GM21515 (cell line): ENCODE measurements at regions not wholly inside any gene's neighbourhood (a gene's known extent, or its start where the extent isn't known, plus 50 kb on each side); places are given as distances from the start of the nearest gene placed in this dataset.
A peak's percentile ranks its signal among the peaks of the same experiment; 100 is the strongest.
"Not testable (repeated sequence)": the region's sequence is repeated elsewhere in the genome, so short reads cannot be mapped to it uniquely, and the experiment has no call there.

Experiments
- ATAC-seq: cut with Tn5 transposase; IDR thresholded peaks from one replicate; pipeline ENCODE4 v1.9.1; 2021; ENCODE audit not compliant: unreplicated experiment

DNA sequence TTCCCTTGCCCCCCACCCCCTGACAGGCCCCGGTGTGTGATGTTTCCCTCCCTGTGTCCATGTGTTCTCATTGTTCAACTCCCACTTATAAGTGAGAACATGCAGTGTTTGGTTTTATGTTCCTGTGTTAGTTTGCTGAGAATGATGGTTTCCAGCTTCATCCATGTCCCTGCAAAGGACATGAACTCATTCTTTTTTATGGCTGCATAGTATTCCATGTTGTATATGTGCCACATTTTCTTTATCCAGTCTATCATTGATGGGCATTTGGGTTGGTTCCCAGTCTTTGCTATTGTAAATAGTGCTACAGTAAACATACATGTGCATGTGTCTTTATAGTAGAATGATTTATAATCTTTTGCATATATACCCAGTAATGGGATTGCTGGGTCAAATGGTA is 287.4 kb downstream of the UTRN start:
- ATAC-seq = not testable (repeated sequence)

DNA sequence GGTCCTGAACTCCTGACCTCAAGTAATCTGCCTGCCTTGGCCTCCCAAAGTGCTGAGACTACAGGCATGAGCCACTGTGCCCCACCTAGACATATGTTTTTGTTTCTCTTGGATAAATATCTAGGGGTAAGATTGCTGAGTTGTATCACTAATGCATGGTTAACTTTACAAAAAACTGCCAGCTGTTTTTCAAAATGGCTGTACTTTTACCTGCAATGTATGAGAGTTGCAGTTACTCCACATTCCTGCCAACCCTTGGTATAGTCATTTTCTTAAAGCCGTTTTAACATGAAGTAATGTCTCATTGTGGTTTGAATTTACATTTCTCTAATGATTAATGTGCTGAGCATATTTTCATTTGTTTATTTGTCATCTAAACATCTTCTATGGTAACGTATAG is 289.7 kb downstream of the UTRN start:
- ATAC-seq = no peak

DNA sequence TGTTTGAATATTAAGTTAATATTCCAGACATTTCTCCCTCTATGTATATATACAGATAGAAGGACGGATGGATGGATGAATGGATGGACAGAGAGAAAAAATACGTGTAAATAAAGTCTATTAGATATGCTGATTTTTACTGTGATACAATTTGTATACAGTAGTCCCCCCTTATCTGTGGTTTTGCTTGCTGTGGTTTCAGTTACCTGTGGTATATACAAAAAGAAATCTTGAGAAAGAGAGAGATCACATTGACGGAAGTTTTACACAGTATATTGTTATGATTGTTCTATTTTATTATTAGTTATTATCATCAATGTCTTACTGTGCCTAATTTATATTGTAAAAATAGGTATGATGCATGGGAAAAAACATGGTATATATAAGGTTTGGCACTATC is 290.2 kb downstream of the UTRN start:
- no peak for ATAC-seq

DNA sequence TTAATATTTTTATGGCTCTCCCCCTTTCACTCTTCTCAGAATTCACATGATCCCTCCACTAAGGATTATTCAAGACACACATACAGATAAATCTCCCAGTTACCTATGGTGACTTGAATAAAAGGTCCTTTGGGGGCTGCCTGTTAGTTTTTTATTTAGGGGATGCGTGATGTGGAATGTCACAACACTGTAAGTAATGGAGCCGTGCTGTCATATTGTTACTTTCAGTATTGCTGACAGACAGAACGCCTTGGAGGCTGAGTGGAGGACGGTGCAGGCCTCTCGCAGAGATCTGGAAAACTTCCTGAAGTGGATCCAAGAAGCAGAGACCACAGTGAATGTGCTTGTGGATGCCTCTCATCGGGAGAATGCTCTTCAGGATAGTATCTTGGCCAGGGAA is 291.7 kb downstream of the UTRN start:
- ATAC-seq = no peak

DNA sequence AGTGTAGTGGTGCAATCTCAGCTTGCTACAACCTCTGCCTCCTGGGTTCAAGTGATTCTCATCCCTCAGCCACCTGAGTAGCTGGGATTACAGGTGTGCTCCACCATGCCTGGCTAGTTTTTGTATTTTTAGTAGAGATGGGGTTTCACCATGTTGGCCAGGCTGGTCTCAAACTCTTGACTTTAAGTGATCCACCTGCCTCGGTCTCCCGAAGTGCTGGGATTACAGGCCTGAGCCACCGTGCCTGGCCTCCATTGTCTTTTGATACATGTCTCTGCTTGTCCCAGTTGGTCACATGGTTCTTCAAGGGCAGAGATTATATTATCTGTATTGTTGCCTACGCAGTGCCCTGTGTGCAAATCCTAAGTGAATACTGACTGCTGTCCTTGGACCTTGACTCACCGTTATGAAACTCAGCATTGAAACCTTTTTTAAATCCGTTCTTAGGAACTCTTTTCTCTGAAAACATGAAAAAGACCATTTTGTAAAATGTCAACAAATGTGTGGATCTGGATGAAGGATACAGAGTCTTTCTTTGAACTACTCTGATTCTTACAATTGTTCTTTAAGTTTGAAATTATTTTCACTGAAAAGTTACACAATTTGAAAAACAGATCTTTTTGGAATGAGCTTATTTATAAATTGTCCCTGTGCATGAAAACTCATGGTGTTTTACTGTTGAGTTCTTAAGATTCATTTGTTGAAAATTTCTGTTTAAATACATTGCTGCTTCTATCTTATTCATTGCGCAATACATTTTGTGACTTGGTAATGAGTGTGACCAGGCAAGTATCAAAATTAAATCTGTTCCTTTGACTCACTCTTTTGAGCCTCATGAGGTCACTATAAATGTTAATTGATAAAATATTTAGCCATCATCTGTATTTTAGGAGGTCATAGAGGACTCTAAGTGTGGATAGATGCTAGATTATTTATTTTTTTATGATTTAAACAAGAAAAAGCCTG is 293.5 kb downstream of the UTRN start:
- ATAC-seq = no peak

DNA sequence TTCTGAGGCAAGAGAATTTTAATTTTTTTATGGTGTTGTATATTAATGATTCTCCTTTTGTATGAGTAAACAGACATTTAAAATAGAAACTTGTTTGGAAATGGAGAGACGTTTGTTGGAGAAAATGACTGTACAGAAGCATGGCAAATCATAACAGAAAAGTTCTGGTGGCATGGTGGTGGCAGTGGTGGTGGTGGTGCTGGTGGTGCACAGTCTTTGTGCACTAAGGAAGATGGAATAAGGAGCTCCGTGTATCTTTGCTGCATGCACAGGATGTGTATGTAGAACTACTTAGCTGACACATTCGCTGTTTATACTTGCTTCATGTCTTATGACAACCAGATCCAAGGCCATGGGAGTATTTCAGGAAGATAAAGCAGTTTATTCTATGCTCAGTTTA is 294.9 kb downstream of the UTRN start:
- ATAC-seq = no peak

DNA sequence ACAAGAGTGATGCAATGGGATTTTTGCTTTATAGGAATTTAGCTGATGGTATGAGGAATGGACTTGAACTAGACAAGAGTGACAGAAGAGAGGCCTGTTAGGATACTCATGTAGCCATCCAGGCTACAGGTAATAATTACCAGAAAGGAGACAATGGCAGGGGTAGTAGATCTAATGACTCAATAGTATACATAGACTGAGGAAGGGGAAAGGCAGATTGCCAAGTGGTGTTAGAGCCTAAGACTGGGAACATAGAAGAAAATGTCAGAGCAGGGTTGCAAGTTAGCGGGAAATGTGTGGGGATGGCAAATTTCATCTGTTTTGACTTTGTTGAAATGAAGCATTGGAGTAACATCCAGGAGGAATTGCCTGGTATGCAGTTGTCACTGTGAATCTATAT is 295.6 kb downstream of the UTRN start:
- ATAC-seq = no peak

DNA sequence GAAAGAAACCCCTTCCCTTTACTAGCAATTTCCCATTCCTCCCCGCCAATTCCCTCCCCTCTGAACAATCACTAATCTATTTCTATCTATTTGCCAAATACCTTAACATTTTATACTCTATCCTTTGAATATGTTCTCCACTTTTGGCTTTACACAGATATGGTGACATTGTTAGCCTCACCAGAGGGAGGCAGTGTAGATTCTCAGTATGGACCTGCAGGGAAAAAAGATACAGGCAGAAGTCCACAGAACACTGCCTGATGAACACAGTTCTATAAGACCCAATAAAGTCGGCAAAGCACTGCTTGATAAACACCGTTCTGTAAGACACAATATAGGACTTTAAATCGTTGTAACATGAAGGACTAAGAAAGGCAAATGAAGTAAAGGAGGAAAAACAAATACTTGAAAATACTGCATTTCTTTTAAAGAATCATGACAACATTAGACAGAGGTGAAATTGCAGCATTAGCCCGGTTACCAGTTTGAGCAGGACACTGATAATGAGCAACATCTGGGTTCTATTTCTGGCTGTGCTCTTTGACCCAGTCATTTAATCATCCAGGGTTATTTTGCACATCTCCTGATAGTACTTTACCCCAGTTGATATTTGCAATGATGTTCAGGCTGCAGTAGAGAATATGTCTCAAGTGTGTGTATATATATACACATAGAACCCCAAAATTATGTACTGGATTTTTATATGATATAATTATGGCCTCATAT is 296.8 kb downstream of the UTRN start:
- no peak for ATAC-seq

DNA sequence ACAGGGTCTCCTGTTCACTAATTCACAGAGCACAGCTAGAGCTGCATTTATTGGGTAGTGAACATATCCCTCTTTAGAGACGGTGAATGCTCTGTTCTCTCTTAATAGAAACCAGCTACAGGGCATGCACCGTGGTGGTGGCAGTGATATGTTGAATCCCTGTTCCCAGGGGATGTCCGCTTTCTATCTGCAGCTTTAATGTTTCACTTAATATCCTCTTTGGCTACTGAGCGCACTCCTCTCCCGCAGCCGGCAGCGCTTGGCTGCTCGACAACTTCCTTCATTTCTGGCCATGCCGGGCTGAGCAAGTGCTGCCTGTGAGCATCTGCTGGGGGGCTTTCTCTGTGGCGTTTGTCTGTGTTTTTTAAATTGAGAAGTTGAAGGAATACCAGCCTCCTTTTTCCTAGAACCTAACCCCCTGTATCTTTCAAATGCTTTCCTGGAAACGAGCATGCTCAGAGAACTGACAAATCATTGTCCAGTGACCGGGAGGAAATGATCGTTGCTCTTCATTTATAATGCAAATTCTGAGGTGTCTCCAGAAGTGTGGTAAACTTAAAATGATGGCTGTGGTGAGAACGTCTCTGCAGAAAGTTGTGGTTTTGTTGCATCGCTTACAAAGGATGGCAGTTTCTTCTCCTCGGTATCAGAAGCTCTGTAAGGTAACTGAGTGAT is 297.9 kb downstream of the UTRN start:
- ATAC-seq = peak; percentile 98

DNA sequence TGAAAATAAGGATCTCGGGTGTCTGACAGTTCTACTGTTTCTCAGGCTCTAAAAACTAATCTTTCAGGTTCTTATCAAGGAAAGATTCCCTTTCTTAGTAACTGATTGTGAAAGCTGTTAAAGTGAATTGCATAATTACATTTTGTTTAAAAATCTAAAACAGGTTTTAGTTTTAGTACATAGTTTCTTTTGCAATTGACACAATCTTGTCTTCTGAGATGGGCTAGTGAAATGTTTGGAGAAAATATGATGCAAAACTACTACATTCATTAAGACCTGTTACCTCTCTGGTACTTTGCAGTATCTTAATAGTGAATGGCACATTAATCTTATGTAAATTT is 298.4 kb downstream of the UTRN start:
- no peak for ATAC-seq

DNA sequence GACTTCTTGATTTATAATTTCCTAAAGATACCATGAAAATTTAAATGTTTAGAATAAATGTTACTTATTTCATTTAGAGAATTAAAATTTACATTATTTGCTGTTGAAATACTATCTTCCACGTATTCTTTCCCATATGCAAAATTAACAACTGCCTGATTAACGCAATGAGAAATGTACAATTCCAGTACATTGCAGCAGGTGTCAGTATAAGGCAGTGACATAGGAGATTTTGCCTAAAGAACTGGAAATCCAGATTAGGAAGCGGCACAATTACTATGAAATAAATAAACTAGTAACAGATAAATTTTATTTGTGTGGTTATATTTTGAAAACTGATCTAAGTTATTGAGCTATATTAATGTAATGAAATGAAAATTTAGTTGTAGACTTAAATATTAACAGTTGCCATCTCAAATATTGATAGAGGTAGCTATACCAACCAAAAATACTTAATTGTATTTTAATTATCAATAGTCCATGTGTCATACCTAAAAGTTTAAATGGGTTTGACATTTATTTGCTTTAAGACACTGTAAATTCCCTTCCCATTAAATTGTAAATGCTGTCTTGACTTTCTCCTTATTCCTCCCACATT is 300.2 kb downstream of the UTRN start:
- ATAC-seq = no peak

DNA sequence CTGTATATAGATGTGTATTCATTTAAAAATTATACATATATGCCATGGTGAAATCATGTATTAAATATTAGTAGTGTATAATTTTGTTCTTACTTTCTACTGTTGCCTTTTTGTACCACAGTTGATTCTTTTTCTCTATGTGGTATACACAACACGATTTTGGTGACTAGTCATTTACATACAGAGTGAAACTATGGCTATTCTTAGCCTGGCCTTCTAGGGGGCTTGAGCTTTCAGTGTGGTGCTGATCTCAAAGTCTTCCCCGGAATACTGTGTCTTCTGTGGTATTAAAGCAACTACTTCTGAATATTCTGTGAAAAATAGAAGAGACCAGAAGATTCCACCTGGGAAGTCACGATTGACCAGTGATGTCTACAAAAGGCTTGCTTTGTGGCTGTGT is 301.9 kb downstream of the UTRN start:
- ATAC-seq = no peak

DNA sequence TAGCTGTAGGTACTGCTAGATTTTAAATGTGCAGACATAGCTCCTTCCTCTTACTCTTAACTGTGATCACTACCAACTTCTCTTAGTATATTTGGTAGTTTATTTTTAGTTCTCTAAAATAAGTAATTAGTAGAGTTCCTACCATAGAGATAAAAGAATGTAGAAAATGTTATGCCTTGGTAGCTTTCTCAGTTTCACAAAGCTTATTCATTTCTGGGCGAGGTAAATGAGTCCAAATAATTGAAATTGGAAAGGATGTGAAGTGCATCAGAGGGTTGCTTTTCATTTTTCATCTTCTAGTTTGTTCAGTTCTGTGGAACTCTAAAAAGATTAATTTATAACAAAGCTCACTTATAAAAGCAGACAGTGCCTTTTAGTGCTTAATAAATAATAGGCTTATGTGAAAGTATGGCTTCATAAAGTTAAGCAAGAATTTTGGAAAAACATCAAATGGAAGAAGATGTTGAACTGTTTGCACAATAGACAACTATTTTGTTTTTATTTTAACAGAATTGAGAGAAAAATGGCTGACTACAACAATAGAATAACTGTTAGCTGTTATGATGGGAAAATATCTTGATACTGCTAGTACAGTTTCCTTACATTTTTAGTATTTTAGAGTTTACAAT is 303.7 kb downstream of the UTRN start:
- ATAC-seq = peak; percentile 88

DNA sequence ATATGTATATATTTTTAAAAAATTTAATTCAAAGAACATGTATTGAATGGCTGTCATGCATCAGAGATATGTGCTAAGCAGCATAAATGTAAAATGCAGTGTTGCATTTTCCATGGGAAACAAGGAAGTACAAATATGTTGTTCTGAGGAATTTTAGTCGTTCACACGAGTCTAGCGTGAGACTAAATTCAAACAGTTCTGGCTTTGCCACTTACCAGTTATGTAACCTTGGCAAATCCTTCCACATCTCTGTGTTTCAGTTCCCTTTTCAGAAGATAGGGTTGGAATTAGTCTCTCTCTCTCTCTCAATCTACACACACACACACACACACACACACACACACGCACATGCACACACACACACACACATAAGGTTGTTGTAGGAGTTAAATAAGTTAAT is 305.4 kb downstream of the UTRN start:
- ATAC-seq = no peak

DNA sequence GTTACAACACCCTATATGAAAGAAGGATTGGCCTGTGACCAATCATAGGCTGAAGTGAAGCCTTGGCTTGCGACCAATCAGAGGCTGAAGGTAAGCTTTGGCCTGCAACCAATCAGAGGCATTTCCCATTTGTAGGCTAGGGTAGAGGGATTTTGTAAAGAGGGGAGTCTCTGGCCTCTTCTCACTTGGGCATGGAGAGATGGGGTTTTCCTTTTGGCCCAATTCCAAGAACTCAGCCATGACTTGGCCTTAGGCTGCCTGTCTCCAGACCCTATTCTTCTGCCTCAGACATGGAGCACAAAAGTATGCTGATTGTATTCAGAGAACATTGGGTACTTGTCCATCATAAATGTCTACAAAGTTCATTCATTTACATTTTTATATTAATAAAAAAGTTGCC is 308.3 kb downstream of the UTRN start:
- no peak for ATAC-seq

DNA sequence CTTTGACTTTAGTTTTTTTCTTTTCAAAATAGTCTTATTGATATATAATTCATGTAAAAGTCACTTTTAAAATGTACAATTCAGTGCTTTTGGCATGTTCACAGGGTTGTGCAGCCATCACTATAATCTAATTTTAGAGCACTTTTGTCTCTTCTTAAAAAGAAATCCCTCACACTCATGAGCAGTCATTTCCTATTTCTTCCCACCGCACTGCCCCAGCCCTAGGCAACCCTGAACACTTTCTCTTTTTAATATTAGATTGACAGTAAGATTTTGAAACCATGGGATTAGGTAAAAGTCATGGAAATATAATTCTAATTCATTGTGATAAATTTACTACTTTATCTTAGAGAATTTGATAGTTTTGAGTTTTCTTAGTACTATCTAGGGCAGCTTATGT is 309.4 kb downstream of the UTRN start:
- ATAC-seq = no peak

DNA sequence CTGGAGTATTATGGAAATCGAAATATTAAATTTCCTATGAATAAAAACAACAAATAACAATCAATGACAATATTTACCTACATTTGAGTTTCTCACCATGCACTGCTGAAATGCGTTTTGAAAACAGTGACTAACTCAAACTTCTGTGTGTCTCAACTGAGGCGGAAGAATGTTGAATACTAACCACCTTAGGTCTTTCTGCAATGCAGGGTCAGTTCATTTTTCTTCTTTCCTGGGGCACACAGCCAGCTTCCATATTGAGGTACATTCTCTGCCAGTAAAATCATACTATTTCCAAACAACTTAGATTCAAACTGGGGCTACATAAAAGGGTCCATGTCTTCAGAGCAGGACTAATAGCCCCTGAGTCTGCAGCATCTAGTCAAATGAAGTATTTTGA is 310.1 kb downstream of the UTRN start:
- ATAC-seq = no peak

DNA sequence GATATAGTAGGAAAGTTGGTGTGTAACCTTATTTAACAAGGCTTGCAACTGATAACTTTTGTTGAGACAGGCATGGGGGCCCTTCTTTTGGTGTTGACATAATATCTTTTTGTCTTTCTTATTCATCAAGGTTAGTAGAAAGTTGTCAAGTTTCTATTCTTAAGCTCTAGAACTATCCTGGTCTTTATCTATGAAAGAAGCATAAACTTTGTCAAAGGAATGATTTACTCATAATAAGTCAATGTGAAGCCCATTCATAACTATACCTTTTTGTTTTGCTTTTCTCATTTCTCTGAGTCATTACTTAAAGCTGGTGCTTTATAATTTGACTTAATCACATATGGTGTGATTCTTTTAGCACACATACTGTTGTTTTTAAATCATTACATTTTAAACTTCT is 312.4 kb downstream of the UTRN start:
- no peak for ATAC-seq

DNA sequence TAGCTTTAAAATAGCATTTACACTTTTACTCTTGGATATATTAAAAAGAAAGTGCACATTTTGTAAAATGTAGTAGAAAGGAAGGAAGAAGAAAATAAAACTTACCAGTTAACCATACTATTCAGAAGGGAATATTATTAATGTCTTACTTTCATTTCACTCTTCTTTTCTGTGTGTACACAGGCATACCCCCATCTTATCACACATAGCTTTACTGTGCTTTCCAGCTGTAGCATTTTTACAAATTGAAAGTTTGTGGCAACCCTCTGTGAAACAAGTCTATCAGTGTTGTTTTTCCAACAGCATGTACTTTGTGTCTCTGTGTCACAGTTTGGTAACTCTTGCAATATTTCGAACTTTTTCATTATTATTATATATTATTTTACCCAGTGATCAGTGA is 314.5 kb downstream of the UTRN start:
- ATAC-seq = no peak

DNA sequence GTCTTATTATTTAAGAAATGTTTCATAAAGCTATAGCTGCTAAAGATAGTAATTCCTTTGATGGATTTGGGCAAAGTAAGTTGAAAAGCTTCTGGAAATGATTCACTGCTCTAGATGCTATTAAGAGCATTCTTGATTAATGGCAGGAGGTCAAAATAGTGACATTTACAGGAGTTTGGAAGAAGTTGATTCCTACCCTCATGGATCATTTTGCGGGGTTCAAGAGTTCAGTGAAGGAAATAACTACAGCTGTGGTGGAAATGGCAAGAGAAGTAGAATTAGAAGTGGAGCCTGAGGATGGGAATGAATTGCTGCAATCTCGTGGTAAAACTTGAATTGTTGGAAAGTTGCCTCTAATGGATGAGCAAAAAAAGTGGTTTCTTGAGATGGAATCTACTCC is 316.1 kb downstream of the UTRN start:
- no peak for ATAC-seq

DNA sequence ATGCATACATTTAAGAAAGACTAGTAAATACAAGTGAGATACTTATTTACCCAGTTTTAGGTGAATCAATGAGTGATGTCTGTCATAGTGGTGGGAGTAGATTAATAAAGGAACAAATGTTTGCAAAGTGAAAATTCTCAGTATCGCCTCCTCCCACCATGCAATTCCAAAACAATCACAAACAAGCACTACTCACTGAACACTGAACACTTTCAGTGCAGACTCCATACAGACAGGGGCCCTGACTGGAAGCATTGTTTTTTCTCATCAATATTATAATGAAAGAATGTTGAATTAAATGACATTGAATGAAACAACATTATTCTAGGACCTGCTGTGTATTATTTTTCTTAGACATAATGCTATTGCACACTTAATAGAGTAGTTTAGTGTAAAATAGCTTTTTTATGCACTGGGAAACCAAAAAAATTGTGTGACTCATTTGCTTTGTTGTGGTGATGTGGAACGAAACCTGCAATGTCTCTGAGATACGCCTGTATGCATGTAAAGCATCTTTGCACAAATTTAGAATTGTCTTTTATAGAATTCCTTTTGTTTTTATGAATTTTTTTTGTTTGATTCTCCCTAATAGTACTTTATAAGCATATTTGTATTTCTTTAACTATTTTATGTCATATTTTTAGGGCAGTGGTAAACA is 317.5 kb downstream of the UTRN start:
- no peak for ATAC-seq
